GM18499 (cell line): ENCODE measurements at regions not wholly inside any gene's neighbourhood (a gene's known extent, or its start where the extent isn't known, plus 50 kb on each side); places are given as distances from the start of the nearest gene placed in this dataset.

Experiments
- ATAC-seq: cut with Tn5 transposase; IDR thresholded peaks from one replicate; pipeline ENCODE4 v1.9.1; 2021; ENCODE audit warnings: moderate number of reproducible peaks; ENCODE audit not compliant: insufficient read depth, unreplicated experiment

GRCh38 chr17:34173241-34173640 is 81.8 kb upstream of the CCL2 start:
- ATAC-seq: no peak

- no peak for ATAC-seq
These were observed 80.6 kb upstream of the CCL2 start for GRCh38 chr17:34174496-34174895.

- no peak for ATAC-seq
These were observed 78.6 kb upstream of the CCL2 start for GRCh38 chr17:34176440-34176839.

- no peak for ATAC-seq
These were observed 77.4 kb upstream of the CCL2 start for GRCh38 chr17:34177642-34178041.

GRCh38 chr17:34178092-34178491 is 77.0 kb upstream of the CCL2 start:
- ATAC-seq: no peak

GRCh38 chr17:34182036-34182803 is 72.9 kb upstream of the CCL2 start:
- no peak for ATAC-seq

GRCh38 chr17:34195987-34196386 is 59.1 kb upstream of the CCL2 start:
- ATAC-seq: no peak

- ATAC-seq: no peak
These were observed 56.6 kb upstream of the CCL2 start for GRCh38 chr17:34198519-34198918.

- ATAC-seq: no peak
These were observed 55.6 kb upstream of the CCL2 start for GRCh38 chr17:34199454-34199853.

- no peak for ATAC-seq
These were observed 55.1 kb upstream of the CCL2 start for GRCh38 chr17:34199932-34200534.

GRCh38 chr17:34201225-34201624 is 53.9 kb upstream of the CCL2 start:
- ATAC-seq: no peak

- ATAC-seq: no peak
These were observed 53.3 kb upstream of the CCL2 start for GRCh38 chr17:34201767-34202166.

- no peak for ATAC-seq
These were observed 52.0 kb upstream of the CCL2 start for GRCh38 chr17:34203018-34203638.

GRCh38 chr17:34204402-34204801 is 50.7 kb upstream of the CCL2 start:
- ATAC-seq: no peak
